ENCODE measurements at regions not wholly inside any gene's neighbourhood (a gene's known extent, or its start where the extent isn't known, plus 50 kb on each side); places are given as distances from the start of the nearest gene placed in this dataset.

- TF ChIP-seq CTCF (IDR thresholded peaks at IDR 0.05) = no peak
- no peak for TF ChIP-seq POLR2A (IDR thresholded peaks at IDR 0.05)
- no peak for TF ChIP-seq POLR2AphosphoS5 (IDR thresholded peaks at IDR 0.05; ENCODE audit: insufficient read depth in 1 of 2, low read depth in 1 of 2)
- no peaks in the 10 kb centered on the region for H3K27me3 ChIP-seq
- H3K36me3 ChIP-seq = no peaks in the 10 kb centered on the region
- no peak overlapping the region for H3K27ac ChIP-seq
- intact Hi-C loops (cut with DNase I) = no loop called here
- no peak for DNase-seq (ENCODE audit: extremely low spot score in 2 of 2)
- H3K4me3 ChIP-seq = no peak overlapping the region
- no peaks in the 10 kb centered on the region for H3K9me3 ChIP-seq
- no peaks in the 10 kb centered on the region for H3K4me1 ChIP-seq
Observed at GRCh38 chr3:103909395-103909794, 1457.3 kb upstream of the ALCAM start.

GRCh38 chr3:103918336-103918735 is 1448.4 kb upstream of the ALCAM start:
- Histone ChIP-seq H3K27me3 (no peaks in the 10 kb centered on the region), H3K4me1 (no peaks in the 10 kb centered on the region), H3K36me3 (no peaks in the 10 kb centered on the region), H3K9me3 (no peaks in the 10 kb centered on the region), H3K4me3 (no peak overlapping the region), H3K27ac (no peak overlapping the region)
- intact Hi-C loops (cut with DNase I) = no loop called here
- no peak for TF ChIP-seq POLR2A (IDR thresholded peaks at IDR 0.05)
- no peak for TF ChIP-seq POLR2AphosphoS5 (IDR thresholded peaks at IDR 0.05; ENCODE audit: insufficient read depth in 1 of 2, low read depth in 1 of 2)
- TF ChIP-seq CTCF (IDR thresholded peaks at IDR 0.05) = no peak
- no peak for DNase-seq (ENCODE audit: extremely low spot score in 2 of 2)

GRCh38 chr3:103919327-103919726 is 1447.4 kb upstream of the ALCAM start:
- H3K27ac ChIP-seq = no peak overlapping the region
- intact Hi-C loops (cut with DNase I) = no loop called here
- no peaks in the 10 kb centered on the region for H3K4me1 ChIP-seq
- no peaks in the 10 kb centered on the region for H3K36me3 ChIP-seq
- TF ChIP-seq POLR2A (IDR thresholded peaks at IDR 0.05) = no peak
- no peak for TF ChIP-seq CTCF (IDR thresholded peaks at IDR 0.05)
- no peak for TF ChIP-seq POLR2AphosphoS5 (IDR thresholded peaks at IDR 0.05; ENCODE audit: insufficient read depth in 1 of 2, low read depth in 1 of 2)
- H3K9me3 ChIP-seq = no peaks in the 10 kb centered on the region
- no peak overlapping the region for H3K4me3 ChIP-seq
- no peak for DNase-seq (ENCODE audit: extremely low spot score in 2 of 2)
- no peaks in the 10 kb centered on the region for H3K27me3 ChIP-seq

- Histone ChIP-seq H3K4me3 (no peak overlapping the region), H3K4me1 (no peaks in the 10 kb centered on the region), H3K9me3 (no peaks in the 10 kb centered on the region), H3K27ac (no peak overlapping the region), H3K27me3 (no peaks in the 10 kb centered on the region), H3K36me3 (no peaks in the 10 kb centered on the region)
- TF ChIP-seq POLR2AphosphoS5 (IDR thresholded peaks at IDR 0.05; ENCODE audit: insufficient read depth in 1 of 2, low read depth in 1 of 2) = no peak
- no peak for DNase-seq (ENCODE audit: extremely low spot score in 2 of 2)
- intact Hi-C loops (cut with DNase I) = no loop called here
Observed at GRCh38 chr3:103923907-103924306, 1442.8 kb upstream of the ALCAM start.

- TF ChIP-seq POLR2AphosphoS5 (IDR thresholded peaks at IDR 0.05; ENCODE audit: insufficient read depth in 1 of 2, low read depth in 1 of 2) (no peak), CTCF (IDR thresholded peaks at IDR 0.05) (no peak), POLR2A (IDR thresholded peaks at IDR 0.05) (no peak)
- Histone ChIP-seq H3K4me3 (no peak overlapping the region), H3K27ac (no peak overlapping the region), H3K27me3 (no peaks in the 10 kb centered on the region), H3K9me3 (no peaks in the 10 kb centered on the region), H3K4me1 (no peaks in the 10 kb centered on the region), H3K36me3 (no peaks in the 10 kb centered on the region)
- intact Hi-C loops (cut with DNase I) = no loop called here
- no peak for DNase-seq (ENCODE audit: extremely low spot score in 2 of 2)
Observed at GRCh38 chr3:103924544-103924943, 1442.2 kb upstream of the ALCAM start.

GRCh38 chr3:103926936-103927335 is 1439.8 kb upstream of the ALCAM start:
- Histone ChIP-seq H3K27ac (no peak overlapping the region), H3K9me3 (no peaks in the 10 kb centered on the region), H3K27me3 (no peaks in the 10 kb centered on the region), H3K4me3 (no peak overlapping the region), H3K36me3 (no peaks in the 10 kb centered on the region), H3K4me1 (no peaks in the 10 kb centered on the region)
- DNase-seq (ENCODE audit: extremely low spot score in 2 of 2) = no peak
- no peak for TF ChIP-seq POLR2A (IDR thresholded peaks at IDR 0.05)
- TF ChIP-seq CTCF (IDR thresholded peaks at IDR 0.05) = no peak
- intact Hi-C loops (cut with DNase I) = no loop called here
